GM12878 (cell line): ENCODE measurements at regions not wholly inside any gene's neighbourhood (a gene's known extent, or its start where the extent isn't known, plus 50 kb on each side); places are given as distances from the start of the nearest gene placed in this dataset.

Experiments
- ATAC-seq: fragments of 200-7000 bp; cut with Tn5 transposase; 3 replicates; pipeline ENCODE4 v1.9.1; 2020; ENCODE audit warnings: mild to moderate bottlenecking, moderate library complexity
- BruUV-seq: library from RNA; stranded (reverse); fragments of 400-500 nt; replicated peaks from 2 replicates; lab custom pipeline; 2021; lab: Mats Ljungman, UMichigan
- CTCF ChIA-PET: fragments of 300-600 bp; sonication (Branson Sonifier 250); formaldehyde crosslinking; extraction: SDS; loops from one replicate; lab custom pipeline; 2021; ENCODE audit warnings: inconsistent platforms; lab: Yijun Ruan, JAX
- POLR2A ChIA-PET: fragments of 350-600 bp; formaldehyde crosslinking; extraction: SDS; loops from one replicate; lab custom pipeline; 2021; ENCODE audit warnings: inconsistent platforms; lab: Charles Lee
- RAD21 ChIA-PET: fragments of 300-600 bp; sonication (Branson Sonifier 250); formaldehyde crosslinking; loops from one replicate; lab custom pipeline; 2023; ENCODE audit warnings: antibody characterized with exemption; ENCODE audit not compliant: unreplicated experiment; lab: Charles Lee
- SMC1A ChIA-PET: fragments of 300-600 bp; sonication (Branson Sonifier 250); formaldehyde crosslinking; loops from one replicate; lab custom pipeline; 2023; ENCODE audit not compliant: unreplicated experiment, uncharacterized antibody; lab: Charles Lee
- DNase-seq: peaks from one replicate; pipeline ENCODE4 v3.0.0-alpha.2; 2011; ENCODE audit warnings: low read depth, low spot score
- FAIRE-seq: peaks from 3 replicates; lab custom pipeline; 2011; peaks lifted over from hg19 to GRCh38; lab: Jason Lieb, UNC
- H2AFZ ChIP-seq: 2 replicates; pipeline ENCODE4 v1.6.0; 2011; ENCODE audit warnings: low read depth, low read length, control low read depth; ENCODE audit not compliant: control insufficient read depth
- H3K27ac ChIP-seq: 2 replicates; pipeline ENCODE4 v1.5.1; 2011; ENCODE audit warnings: control low read depth; ENCODE audit not compliant: control insufficient read depth, insufficient read depth
- H3K27me3 ChIP-seq, 2 experiments: replicated peaks in 1 of 2; 2 replicates each; pipeline versions ENCODE4 v1.6.0 to v1.6.1; 2011; ENCODE audit warnings: low read length in 1 of 2; ENCODE audit not compliant: control insufficient read depth in 2 of 2, insufficient read depth in 2 of 2
- H3K36me3 ChIP-seq, 2 experiments: 2 replicates each; pipeline ENCODE4 v1.5.1; 2011; ENCODE audit warnings: low read length in 1 of 2; ENCODE audit not compliant: control insufficient read depth in 2 of 2, insufficient read depth in 2 of 2
- H3K4me1 ChIP-seq: 2 replicates; pipeline ENCODE4 v1.6.1; 2011; ENCODE audit warnings: mild to moderate bottlenecking, low read length, moderate library complexity, mixed read lengths; ENCODE audit not compliant: control insufficient read depth, insufficient read depth
- H3K4me2 ChIP-seq: 2 replicates; pipeline ENCODE4 v1.6.0; 2011; ENCODE audit warnings: control low read depth; ENCODE audit not compliant: control insufficient read depth, insufficient read depth
- H3K4me3 ChIP-seq: fragments of 200-600 bp; sonication (generic); 2 replicates; pipeline ENCODE4 v1.5.1; 2016
- H3K79me2 ChIP-seq: 2 replicates; pipeline ENCODE4 v1.6.0; 2011; ENCODE audit warnings: low read length; ENCODE audit not compliant: control insufficient read depth, insufficient read depth
- H3K9ac ChIP-seq: 2 replicates; pipeline ENCODE4 v1.8.0; 2011; ENCODE audit warnings: low read length, control low read depth, mixed read lengths; ENCODE audit not compliant: control insufficient read depth, insufficient read depth
- H3K9me3 ChIP-seq: replicated peaks from 3 replicates; pipeline ENCODE4 v1.5.1; 2011; ENCODE audit warnings: mild to moderate bottlenecking, low read length; ENCODE audit not compliant: control insufficient read depth, insufficient read depth
- H4K20me1 ChIP-seq: 2 replicates; pipeline ENCODE4 v1.6.0; 2011; ENCODE audit not compliant: control insufficient read depth, insufficient read depth
- BCL11A ChIP-seq: IDR thresholded peaks from 2 replicates; pipeline ENCODE4 v1.6.1; 2011; ENCODE audit warnings: low read depth, low read length
- BRCA1 ChIP-seq: IDR thresholded peaks from 2 replicates; pipeline ENCODE4 v1.6.1; 2011; ENCODE audit warnings: low read depth, low read length, improper control_type of control experiment
- CBFB ChIP-seq: IDR thresholded peaks from 2 replicates; pipeline ENCODE4 v1.6.1; 2016; ENCODE audit warnings: antibody characterized with exemption, low read depth
- CBX5 ChIP-seq: sonication (generic); IDR thresholded peaks from 2 replicates; pipeline ENCODE4 v1.6.1; 2016; ENCODE audit warnings: low read depth, moderate library complexity, mild to moderate bottlenecking, inconsistent platforms
- CEBPB ChIP-seq, 2 experiments: fragments of 150-350 bp in 1 of 2; IDR thresholded peaks; 2 replicates each; pipeline ENCODE4 v1.6.1; 2012 to 2014; ENCODE audit warnings: low read depth in 2 of 2, low read length in 2 of 2, borderline replicate concordance in 1 of 2, inconsistent platforms in 1 of 2
- EED ChIP-seq: sonication (generic); IDR thresholded peaks from 2 replicates; pipeline ENCODE4 v1.6.1; 2016; ENCODE audit warnings: antibody characterized with exemption, low read depth
- EZH2 ChIP-seq: IDR thresholded peaks from 2 replicates; pipeline ENCODE4 v1.6.1; 2012; ENCODE audit warnings: low read depth, mild to moderate bottlenecking, control low read depth, inconsistent platforms, low read length, borderline replicate concordance; ENCODE audit not compliant: control insufficient read depth
- FOS ChIP-seq: IDR thresholded peaks from 3 replicates; pipeline ENCODE4 v1.6.1; 2011; ENCODE audit warnings: borderline replicate concordance; ENCODE audit not compliant: insufficient read length; ENCODE audit errors: extremely low read depth
- HCFC1 ChIP-seq: fragments of 150-350 bp; IDR thresholded peaks from 2 replicates; pipeline ENCODE4 v1.6.1; 2014; ENCODE audit warnings: low read length
- HDAC6 ChIP-seq: fragments of 200-600 bp; sonication (generic); IDR thresholded peaks from one replicate; pipeline ENCODE4 v1.8.0; 2017; ENCODE audit warnings: antibody characterized with exemption; ENCODE audit not compliant: unreplicated experiment
- KLF5 ChIP-seq: fragments of 450-650 bp; IDR thresholded peaks from 2 replicates; pipeline ENCODE4 v1.6.1; 2014; ENCODE audit warnings: mild to moderate bottlenecking; ENCODE audit not compliant: partially characterized antibody
- MYB ChIP-seq: fragments of 150-350 bp; IDR thresholded peaks from 2 replicates; pipeline ENCODE4 v1.6.1; 2014; ENCODE audit warnings: mild to moderate bottlenecking, low read depth, low read length, borderline replicate concordance
- NBN ChIP-seq: fragments of 450-650 bp; IDR thresholded peaks from 2 replicates; pipeline ENCODE4 v1.6.1; 2016
- POLR2AphosphoS5 ChIP-seq: IDR thresholded peaks from 2 replicates; pipeline ENCODE4 v1.6.1; 2011; ENCODE audit warnings: mild to moderate bottlenecking, low read length, inconsistent platforms
- RUNX3 ChIP-seq: IDR thresholded peaks from 2 replicates; pipeline ENCODE4 v1.6.1; 2012; ENCODE audit warnings: low read length, inconsistent platforms
- SMAD1 ChIP-seq: fragments of 450-650 bp; IDR thresholded peaks from 2 replicates; pipeline ENCODE4 v1.6.1; 2018; ENCODE audit warnings: mild to moderate bottlenecking, low read depth; ENCODE audit not compliant: partially characterized antibody
- SUPT20H ChIP-seq: IDR thresholded peaks from 2 replicates; pipeline ENCODE4 v1.6.1; 2011; ENCODE audit warnings: low read depth, mild to moderate bottlenecking, low read length, moderate library complexity, borderline replicate concordance; ENCODE audit not compliant: control insufficient read depth
- ZSCAN29 ChIP-seq: fragments of 450-650 bp; IDR thresholded peaks from 2 replicates; pipeline ENCODE4 v1.6.1; 2017; ENCODE audit warnings: mild to moderate bottlenecking, moderate library complexity
- WGBS: methylation state at CpG from one replicate; pipeline ENCODE4 v1.1.6; 2016; ENCODE audit warnings: low lambda C conversion rate; ENCODE audit not compliant: insufficient replicate concordance, insufficient coverage; ENCODE audit errors: missing lambda C conversion rate; 5-methylcytosine and 5-hydroxymethylcytosine counted together
- in situ Hi-C: fragments of 300-500 bp; cut with MboI; formaldehyde crosslinking; loops from 9 replicates; pipeline ENCODE4 v1.14.3; 2018; ENCODE audit warnings: mixed read lengths
- intact Hi-C: fragments of 100-400 bp; cut with micrococcal nuclease; formaldehyde crosslinking; loops from one replicate; pipeline ENCODE4 v1.14.2; 2022; ENCODE audit not compliant: unreplicated experiment
- TF ChIP-seq, protein P1 (sequence below): fragments of 450-650 bp; formaldehyde crosslinking; IDR thresholded peaks from 2 replicates; pipeline ENCODE4 v1.4.0; 2022; ENCODE audit warnings: mild to moderate bottlenecking, moderate library complexity
- TF ChIP-seq, protein P2 (sequence below): IDR thresholded peaks from 2 replicates; pipeline ENCODE4 v1.6.1; 2011; ENCODE audit warnings: mild to moderate bottlenecking, low read depth, low read length, moderate library complexity; ENCODE audit not compliant: insufficient replicate concordance

DNA sequence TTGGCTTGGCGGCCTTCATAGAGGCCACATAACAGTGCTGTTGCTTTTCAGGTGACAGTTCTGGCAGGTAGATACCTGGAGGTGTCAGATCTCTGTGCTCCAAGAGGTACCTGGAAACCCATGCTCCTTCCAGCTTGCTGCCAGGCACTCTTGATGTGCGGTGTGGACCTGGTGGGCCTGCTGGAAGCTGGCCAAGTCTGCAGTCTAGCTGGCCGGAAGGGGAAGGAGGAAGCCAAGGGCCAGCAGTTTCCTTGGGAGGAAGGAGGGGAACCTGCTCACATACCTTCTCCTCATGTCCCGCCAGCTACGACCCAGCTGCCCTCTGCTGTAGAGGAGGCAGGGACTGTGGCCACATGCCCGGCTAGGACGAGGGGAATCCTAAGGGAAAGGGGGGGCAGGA lies 166.4 kb upstream of the AJAP1 start:
- intact Hi-C loops, result no loop called here

DNA sequence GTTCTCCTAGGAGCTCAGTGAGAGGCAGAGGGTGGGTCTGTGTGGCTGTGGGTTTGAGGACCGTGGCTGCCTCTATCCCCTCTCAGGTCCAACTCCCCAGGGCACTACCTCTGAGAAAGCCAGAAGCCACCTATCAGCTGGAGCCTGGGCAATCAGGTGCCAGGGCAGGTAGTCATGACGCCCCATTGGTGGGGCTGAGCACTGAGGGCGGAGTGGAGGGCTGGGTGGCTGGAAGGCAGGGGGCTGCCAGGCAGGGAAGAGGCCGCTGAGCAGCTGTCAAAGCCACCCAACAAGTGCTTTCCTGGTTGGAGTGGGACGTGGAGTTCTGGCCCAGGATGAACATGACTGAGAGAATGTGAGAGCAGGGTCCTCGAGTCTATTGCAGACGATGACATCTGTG lies 164.9 kb upstream of the AJAP1 start:
- RAD21 ChIA-PET, result no interaction called here
- in situ Hi-C loops, result no loop called here
- no peak for TF ChIP-seq KLF5
- no peak for TF ChIP-seq NBN
- TF ChIP-seq HCFC1, result no peak
- TF ChIP-seq FOS, result no peak
- TF ChIP-seq EZH2, result no peak
- no peak for TF ChIP-seq CBX5
- no peak for TF ChIP-seq MYB
- TF ChIP-seq, protein P1, sequence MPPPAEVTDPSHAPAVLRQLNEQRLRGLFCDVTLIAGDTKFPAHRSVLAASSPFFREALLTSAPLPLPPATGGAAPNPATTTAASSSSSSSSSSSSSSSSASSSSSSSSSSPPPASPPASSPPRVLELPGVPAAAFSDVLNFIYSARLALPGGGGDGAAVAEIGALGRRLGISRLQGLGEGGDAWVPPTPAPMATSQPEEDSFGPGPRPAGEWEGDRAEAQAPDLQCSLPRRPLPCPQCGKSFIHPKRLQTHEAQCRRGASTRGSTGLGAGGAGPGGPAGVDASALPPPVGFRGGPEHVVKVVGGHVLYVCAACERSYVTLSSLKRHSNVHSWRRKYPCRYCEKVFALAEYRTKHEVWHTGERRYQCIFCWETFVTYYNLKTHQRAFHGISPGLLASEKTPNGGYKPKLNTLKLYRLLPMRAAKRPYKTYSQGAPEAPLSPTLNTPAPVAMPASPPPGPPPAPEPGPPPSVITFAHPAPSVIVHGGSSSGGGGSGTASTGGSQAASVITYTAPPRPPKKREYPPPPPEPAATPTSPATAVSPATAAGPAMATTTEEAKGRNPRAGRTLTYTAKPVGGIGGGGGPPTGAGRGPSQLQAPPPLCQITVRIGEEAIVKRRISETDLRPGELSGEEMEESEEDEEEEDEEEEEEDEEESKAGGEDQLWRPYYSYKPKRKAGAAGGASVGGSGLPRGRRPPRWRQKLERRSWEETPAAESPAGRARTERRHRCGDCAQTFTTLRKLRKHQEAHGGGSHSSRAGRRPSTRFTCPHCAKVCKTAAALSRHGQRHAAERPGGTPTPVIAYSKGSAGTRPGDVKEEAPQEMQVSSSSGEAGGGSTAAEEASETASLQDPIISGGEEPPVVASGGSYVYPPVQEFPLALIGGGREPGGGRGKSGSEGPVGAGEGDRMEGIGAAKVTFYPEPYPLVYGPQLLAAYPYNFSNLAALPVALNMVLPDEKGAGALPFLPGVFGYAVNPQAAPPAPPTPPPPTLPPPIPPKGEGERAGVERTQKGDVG (CRISPR knock-in tag), result no peak

More for the DNA sequence above, 166.4 kb upstream of the AJAP1 start:
- FAIRE-seq, result no peak
- Histone ChIP-seq H3K9ac (no peak overlapping the region), H3K4me2 (no peak overlapping the region), H2AFZ (no peak overlapping the region), H3K27ac (no peak overlapping the region), H4K20me1 (no peaks in the 10 kb centered on the region), H3K36me3 (no peaks in the 10 kb centered on the region), H3K9me3 (no peaks in the 10 kb centered on the region), H3K27me3 (no peaks in the 10 kb centered on the region), H3K4me3 (no peak overlapping the region), H3K79me2 (no peaks in the 10 kb centered on the region), H3K4me1 (no peaks in the 10 kb centered on the region)
- no peak for DNase-seq
- SMC1A ChIA-PET, result no interaction called here
- 34% methylated on average over 7 of the region's 7 CpGs for WGBS
- CTCF ChIA-PET, result no interaction called here
- ATAC-seq, result no peak
- TF ChIP-seq CBFB (no peak), POLR2AphosphoS5 (no peak), RUNX3 (no peak), EED (no peak), BRCA1 (no peak), BCL11A (no peak), SMAD1 (no peak), HDAC6 (no peak), ZSCAN29 (no peak), SUPT20H (no peak), CEBPB (IDR thresholded peaks at IDR 0.05; ENCODE audit: borderline replicate concordance in 1 of 2, low read depth in 2 of 2, low read length in 2 of 2) (no peak)
- TF ChIP-seq, protein P2, sequence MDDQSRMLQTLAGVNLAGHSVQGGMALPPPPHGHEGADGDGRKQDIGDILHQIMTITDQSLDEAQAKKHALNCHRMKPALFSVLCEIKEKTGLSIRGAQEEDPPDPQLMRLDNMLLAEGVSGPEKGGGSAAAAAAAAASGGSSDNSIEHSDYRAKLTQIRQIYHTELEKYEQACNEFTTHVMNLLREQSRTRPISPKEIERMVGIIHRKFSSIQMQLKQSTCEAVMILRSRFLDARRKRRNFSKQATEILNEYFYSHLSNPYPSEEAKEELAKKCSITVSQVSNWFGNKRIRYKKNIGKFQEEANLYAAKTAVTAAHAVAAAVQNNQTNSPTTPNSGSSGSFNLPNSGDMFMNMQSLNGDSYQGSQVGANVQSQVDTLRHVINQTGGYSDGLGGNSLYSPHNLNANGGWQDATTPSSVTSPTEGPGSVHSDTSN, result no peak
- in situ Hi-C loops, result no loop called here
- POLR2A ChIA-PET, result no interaction called here
- no TSS peak for BruUV-seq
- RAD21 ChIA-PET, result no interaction called here

More for the DNA sequence above, 164.9 kb upstream of the AJAP1 start:
- Histone ChIP-seq H4K20me1 (no peaks in the 10 kb centered on the region), H3K9ac (no peak overlapping the region), H3K36me3 (no peaks in the 10 kb centered on the region), H3K9me3 (no peaks in the 10 kb centered on the region), H3K4me3 (no peak overlapping the region), H3K27ac (no peak overlapping the region), H3K4me2 (no peak overlapping the region), H3K79me2 (no peaks in the 10 kb centered on the region), H3K27me3 (no peaks in the 10 kb centered on the region), H3K4me1 (no peaks in the 10 kb centered on the region), H2AFZ (no peak overlapping the region)
- WGBS, result 20% methylated on average over 7 of the region's 7 CpGs
- intact Hi-C loops, result no loop called here
- DNase-seq, result no peak
- no peak for ATAC-seq
- ChIA-PET POLR2A (no interaction called here), CTCF (no interaction called here), SMC1A (no interaction called here)
- no TSS peak for BruUV-seq
- no peak for FAIRE-seq
